Fibroblast of lung (primary cell): ENCODE measurements at regions not wholly inside any gene's neighbourhood (a gene's known extent, or its start where the extent isn't known, plus 50 kb on each side); places are given as distances from the start of the nearest gene placed in this dataset.

ENCODE experiments used
- DNase-seq, 2 donors: peaks; one replicate each; pipeline versions ENCODE4 v3.0.0 to v3.0.0-alpha.2; 2010; ENCODE audit warnings: low read depth in 2 of 2
- H2AFZ ChIP-seq: 2 replicates; pipeline ENCODE4 v1.5.1; 2012; ENCODE audit warnings: low read length, control low read depth, inconsistent platforms
- H3K27ac ChIP-seq: 2 replicates; pipeline ENCODE4 v1.5.1; 2011; ENCODE audit warnings: low read length, control low read depth; ENCODE audit not compliant: insufficient read depth
- H3K27me3 ChIP-seq: 2 replicates; pipeline ENCODE4 v1.5.1; 2011; ENCODE audit warnings: mild to moderate bottlenecking, low read length; ENCODE audit not compliant: control insufficient read depth, insufficient read depth
- H3K36me3 ChIP-seq: 2 replicates; pipeline ENCODE4 v1.5.1; 2011; ENCODE audit warnings: low read length; ENCODE audit not compliant: control insufficient read depth, insufficient read depth
- H3K4me1 ChIP-seq: 2 replicates; pipeline ENCODE4 v1.5.1; 2011; ENCODE audit warnings: low read length; ENCODE audit not compliant: control insufficient read depth, insufficient read depth; ENCODE audit errors: extremely low read depth
- H3K4me2 ChIP-seq: 2 replicates; pipeline ENCODE4 v1.5.1; 2011; ENCODE audit warnings: low read length, control low read depth; ENCODE audit not compliant: insufficient read depth; ENCODE audit errors: extremely low read depth
- H3K4me3 ChIP-seq, 4 experiments: fragments of 200-600 bp in 1 of 4; sonication (generic) in 1 of 4; replicated peaks in 1 of 4; 2 replicates each; pipeline ENCODE4 v1.5.1; 2011 to 2016; ENCODE audit warnings: low read length in 4 of 4, low read depth in 3 of 4, mild to moderate bottlenecking in 3 of 4, control low read depth in 2 of 4, inconsistent platforms in 1 of 4, mixed read lengths in 1 of 4; ENCODE audit not compliant: insufficient read depth in 1 of 4; ENCODE audit errors: control extremely low read depth in 1 of 4
- H3K79me2 ChIP-seq: 2 replicates; pipeline ENCODE4 v1.5.1; 2012; ENCODE audit warnings: mild to moderate bottlenecking, low read length, inconsistent platforms; ENCODE audit not compliant: control insufficient read depth, insufficient read depth
- H3K9ac ChIP-seq: 2 replicates; pipeline ENCODE4 v1.5.1; 2011; ENCODE audit warnings: mild to moderate bottlenecking, low read length, control low read depth; ENCODE audit not compliant: insufficient read depth
- H3K9me3 ChIP-seq: 2 replicates; pipeline ENCODE4 v1.5.1; 2012; ENCODE audit warnings: low read depth, low read length; ENCODE audit not compliant: control insufficient read depth, insufficient read depth
- H4K20me1 ChIP-seq: 2 replicates; pipeline ENCODE4 v1.5.1; 2011; ENCODE audit warnings: low read length; ENCODE audit not compliant: control insufficient read depth, insufficient read depth; ENCODE audit errors: extremely low read depth
- EZH2 ChIP-seq: IDR thresholded peaks from 2 replicates; pipeline ENCODE4 v1.5.1; 2012; ENCODE audit warnings: low read length, control low read depth, mild to moderate bottlenecking; ENCODE audit errors: missing control alignments
- TF ChIP-seq, protein P1 (sequence below), 2 donors: IDR thresholded peaks in 1 of 2; conservative IDR thresholded peaks in 1 of 2; 1 replicate in 1 of 2; 2 replicates in 1 of 2; pipeline ENCODE4 v1.5.1; 2011 to 2012; ENCODE audit warnings: low read length in 2 of 2, control low read depth in 1 of 2, inconsistent platforms in 1 of 2, low read depth in 1 of 2, mild to moderate bottlenecking in 1 of 2

- Histone ChIP-seq H3K4me1 (no peaks in the 10 kb centered on the region), H3K36me3 (no peaks in the 10 kb centered on the region), H3K27me3 (peaks cover 3% of the 10 kb centered on the region), H3K4me2 (no peak overlapping the region), H3K9me3 (no peaks in the 10 kb centered on the region), H3K4me3 (no peak overlapping the region), H4K20me1 (no peaks in the 10 kb centered on the region), H3K27ac (no peak overlapping the region), H3K9ac (no peak overlapping the region), H3K79me2 (no peaks in the 10 kb centered on the region), H2AFZ (no peak overlapping the region)
- no peak for DNase-seq
- no peak for TF ChIP-seq EZH2
- TF ChIP-seq, protein P1, sequence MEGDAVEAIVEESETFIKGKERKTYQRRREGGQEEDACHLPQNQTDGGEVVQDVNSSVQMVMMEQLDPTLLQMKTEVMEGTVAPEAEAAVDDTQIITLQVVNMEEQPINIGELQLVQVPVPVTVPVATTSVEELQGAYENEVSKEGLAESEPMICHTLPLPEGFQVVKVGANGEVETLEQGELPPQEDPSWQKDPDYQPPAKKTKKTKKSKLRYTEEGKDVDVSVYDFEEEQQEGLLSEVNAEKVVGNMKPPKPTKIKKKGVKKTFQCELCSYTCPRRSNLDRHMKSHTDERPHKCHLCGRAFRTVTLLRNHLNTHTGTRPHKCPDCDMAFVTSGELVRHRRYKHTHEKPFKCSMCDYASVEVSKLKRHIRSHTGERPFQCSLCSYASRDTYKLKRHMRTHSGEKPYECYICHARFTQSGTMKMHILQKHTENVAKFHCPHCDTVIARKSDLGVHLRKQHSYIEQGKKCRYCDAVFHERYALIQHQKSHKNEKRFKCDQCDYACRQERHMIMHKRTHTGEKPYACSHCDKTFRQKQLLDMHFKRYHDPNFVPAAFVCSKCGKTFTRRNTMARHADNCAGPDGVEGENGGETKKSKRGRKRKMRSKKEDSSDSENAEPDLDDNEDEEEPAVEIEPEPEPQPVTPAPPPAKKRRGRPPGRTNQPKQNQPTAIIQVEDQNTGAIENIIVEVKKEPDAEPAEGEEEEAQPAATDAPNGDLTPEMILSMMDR (conservative IDR thresholded peaks at IDR 0.05 in 1 of 2, IDR thresholded peaks at IDR 0.05 in 1 of 2; ENCODE audit: low read depth in 1 of 2, low read length in 2 of 2): no peak
Observed at GRCh38 chr14:22423958-22424357, 165.1 kb downstream of the DAD1 start.

DNA sequence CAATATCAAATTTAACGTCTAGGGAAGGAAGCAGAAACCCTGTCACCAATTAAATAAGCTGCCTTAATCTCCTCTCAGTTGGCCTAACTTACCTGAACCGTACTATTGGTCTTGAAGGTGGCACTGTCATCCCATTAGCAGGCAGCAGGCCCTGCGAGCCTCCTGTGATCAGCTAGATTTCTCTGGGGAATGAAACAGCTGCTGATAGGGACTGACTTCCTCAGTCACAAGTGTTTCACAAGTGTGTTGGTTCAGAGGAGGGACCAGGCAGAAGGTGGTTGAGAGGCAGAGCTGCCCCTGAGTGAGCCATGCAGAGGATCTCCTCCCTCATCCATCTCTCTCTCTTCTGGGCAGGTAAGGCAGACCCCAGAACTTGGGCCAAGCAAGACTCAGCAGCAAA is 166.8 kb downstream of the DAD1 start:
- Histone ChIP-seq H3K79me2 (no peaks in the 10 kb centered on the region), H3K9ac (no peak overlapping the region), H2AFZ (no peak overlapping the region), H3K27ac (no peak overlapping the region), H3K27me3 (peaks cover 2% of the 10 kb centered on the region), H4K20me1 (no peaks in the 10 kb centered on the region), H3K9me3 (no peaks in the 10 kb centered on the region), H3K4me1 (no peaks in the 10 kb centered on the region), H3K36me3 (no peaks in the 10 kb centered on the region), H3K4me3 (no peak overlapping the region), H3K4me2 (no peak overlapping the region)
- TF ChIP-seq, protein P1 (conservative IDR thresholded peaks at IDR 0.05 in 1 of 2, IDR thresholded peaks at IDR 0.05 in 1 of 2; ENCODE audit: low read depth in 1 of 2, low read length in 2 of 2): no peak
- no peak for TF ChIP-seq EZH2
- no peak for DNase-seq

DNA sequence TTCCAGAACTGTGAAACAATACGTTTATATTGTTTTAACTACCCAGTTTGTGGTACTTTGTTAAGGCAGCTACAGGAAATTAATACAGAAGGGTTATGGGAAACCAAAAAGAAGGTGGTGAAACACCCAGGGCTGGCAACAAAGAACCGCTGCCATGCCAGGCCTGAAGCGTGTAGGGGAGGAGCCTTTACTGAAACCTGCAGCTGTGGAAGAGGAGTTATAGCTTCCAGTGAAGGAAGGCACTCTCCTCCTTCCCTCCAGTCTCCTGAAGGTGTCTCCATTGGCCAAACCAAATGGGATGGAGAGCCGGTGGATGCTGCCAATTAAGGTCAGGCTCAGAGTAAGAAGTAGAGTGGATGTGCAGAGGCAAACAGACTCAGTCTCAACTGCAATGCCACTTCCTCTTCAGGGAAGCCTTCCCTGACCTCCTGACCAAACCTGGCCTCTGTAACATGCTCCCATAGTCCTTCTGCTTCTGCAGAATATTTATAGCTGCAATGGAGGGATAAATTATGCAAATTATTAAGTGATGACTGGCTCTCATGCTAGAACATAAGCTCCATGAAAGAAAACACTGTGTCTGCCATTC is 168.3 kb downstream of the DAD1 start:
- no peaks in the 10 kb centered on the region for H3K9me3 ChIP-seq
- no peak overlapping the region for H3K4me2 ChIP-seq
- H3K4me1 ChIP-seq: no peaks in the 10 kb centered on the region
- no peak overlapping the region for H2AFZ ChIP-seq
- peak in 1 of 2 donors; percentile 20 for DNase-seq
- H3K27ac ChIP-seq: no peak overlapping the region
- H3K36me3 ChIP-seq: no peaks in the 10 kb centered on the region
- H3K27me3 ChIP-seq: peaks cover 2% of the 10 kb centered on the region
- H3K9ac ChIP-seq: no peak overlapping the region
- H4K20me1 ChIP-seq: no peaks in the 10 kb centered on the region
- TF ChIP-seq, protein P1 (conservative IDR thresholded peaks at IDR 0.05 in 1 of 2, IDR thresholded peaks at IDR 0.05 in 1 of 2; ENCODE audit: low read depth in 1 of 2, low read length in 2 of 2): no peak
- no peak for TF ChIP-seq EZH2
- H3K79me2 ChIP-seq: no peaks in the 10 kb centered on the region
- no peak overlapping the region for H3K4me3 ChIP-seq
